Activated CD4-positive, alpha-beta T cell treated with anti-CD3 and anti-CD28 coated beads, Interleukin-2, amount 50 U/mL, for 24 hours (primary cell): ENCODE measurements at regions not wholly inside any gene's neighbourhood (a gene's known extent, or its start where the extent isn't known, plus 50 kb on each side); places are given as distances from the start of the nearest gene placed in this dataset.
"Not testable (repeated sequence)": the region's sequence is repeated elsewhere in the genome, so short reads cannot be mapped to it uniquely, and the experiment has no call there.

Experiments
- DNase-seq, 2 donors: peaks; one replicate each; pipeline ENCODE4 v3.0.0-alpha.2; 2020; ENCODE audit warnings: low read depth in 1 of 2, low spot score in 1 of 2

- DNase-seq = no peak
Observed at GRCh38 chr16:26709175-26709574, 357.6 kb upstream of the C16orf82 start.

- no peak for DNase-seq
Observed at GRCh38 chr16:26709754-26710153, 357.0 kb upstream of the C16orf82 start.

GRCh38 chr16:26710450-26710849 lies 356.3 kb upstream of the C16orf82 start:
- DNase-seq = no peak

- DNase-seq = no peak
Observed at GRCh38 chr16:26712876-26713275, 353.9 kb upstream of the C16orf82 start.

GRCh38 chr16:26715969-26716368 lies 350.8 kb upstream of the C16orf82 start:
- no peak for DNase-seq

- no peak for DNase-seq
Observed at GRCh38 chr16:26717826-26718225, 348.9 kb upstream of the C16orf82 start.

- DNase-seq = no peak
Observed at GRCh38 chr16:26721290-26721689, 345.4 kb upstream of the C16orf82 start.

GRCh38 chr16:26721957-26722356 lies 344.8 kb upstream of the C16orf82 start:
- not testable (repeated sequence) for DNase-seq

- DNase-seq = no peak
Observed at GRCh38 chr16:26724189-26724588, 342.5 kb upstream of the C16orf82 start.

GRCh38 chr16:26727848-26728247 lies 338.9 kb upstream of the C16orf82 start:
- DNase-seq = no peak

- no peak for DNase-seq
Observed at GRCh38 chr16:26729951-26730541, 336.7 kb upstream of the C16orf82 start.

- no peak for DNase-seq
Observed at GRCh38 chr16:26731729-26732128, 335.0 kb upstream of the C16orf82 start.

GRCh38 chr16:26733710-26734109 lies 333.0 kb upstream of the C16orf82 start:
- no peak for DNase-seq

GRCh38 chr16:26735521-26735920 lies 331.2 kb upstream of the C16orf82 start:
- no peak for DNase-seq

GRCh38 chr16:26736084-26736483 lies 330.6 kb upstream of the C16orf82 start:
- DNase-seq = no peak

- DNase-seq = no peak
Observed at GRCh38 chr16:26740771-26741170, 326.0 kb upstream of the C16orf82 start.

GRCh38 chr16:26742040-26742439 lies 324.7 kb upstream of the C16orf82 start:
- DNase-seq = no peak

GRCh38 chr16:26744430-26744829 lies 322.3 kb upstream of the C16orf82 start:
- DNase-seq = no peak

- DNase-seq = no peak
Observed at GRCh38 chr16:26747760-26748159, 319.0 kb upstream of the C16orf82 start.

GRCh38 chr16:26749072-26749471 lies 317.7 kb upstream of the C16orf82 start:
- no peak for DNase-seq

- no peak for DNase-seq
Observed at GRCh38 chr16:26752166-26752565, 314.6 kb upstream of the C16orf82 start.

- DNase-seq = no peak
Observed at GRCh38 chr16:26756633-26757032, 310.1 kb upstream of the C16orf82 start.

GRCh38 chr16:26762594-26762993 lies 304.1 kb upstream of the C16orf82 start:
- DNase-seq = no peak

GRCh38 chr16:26765087-26765486 lies 301.6 kb upstream of the C16orf82 start:
- DNase-seq = no peak
